Esophagus squamous epithelium (tissue), 4 donors: ENCODE measurements at regions not wholly inside any gene's neighbourhood (a gene's known extent, or its start where the extent isn't known, plus 50 kb on each side); places are given as distances from the start of the nearest gene placed in this dataset.

Experiments
- POLR2A ChIP-seq, 4 donors: fragments of 450-650 bp; IDR thresholded peaks; one replicate each; pipeline ENCODE4 v1.6.1; 2017; ENCODE audit warnings: antibody characterized with exemption in 4 of 4, mild to moderate bottlenecking in 4 of 4, moderate library complexity in 3 of 4
- TF ChIP-seq, protein P1 (sequence below), 6 experiments: fragments of 450-650 bp in 4 of 6; fragments of 200-600 bp in 2 of 6; sonication (generic) in 2 of 6; IDR thresholded peaks; one replicate each; pipeline ENCODE4 v1.5.1; 2016 to 2019; ENCODE audit warnings: antibody characterized with exemption in 6 of 6, mild to moderate bottlenecking in 4 of 6, moderate library complexity in 4 of 6

DNA sequence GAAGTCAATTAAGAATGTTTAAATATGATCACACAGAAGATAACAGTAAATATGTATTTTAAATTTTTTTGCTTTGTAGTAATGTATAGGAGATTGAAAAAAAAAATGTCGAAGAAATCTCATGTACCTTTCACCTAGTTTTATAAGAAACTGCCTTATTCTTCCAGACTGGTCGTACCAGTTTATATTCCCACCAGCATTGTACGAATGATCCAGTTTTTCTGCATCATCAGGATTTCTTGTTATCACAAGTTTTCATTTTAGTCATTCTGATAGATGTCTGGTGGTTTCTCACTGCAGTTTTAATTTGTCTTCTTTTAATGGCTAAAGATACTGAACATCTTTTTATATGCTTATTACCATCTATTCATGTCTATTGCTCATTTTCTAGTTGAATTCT is 101.8 kb upstream of the CTSC start:
- TF ChIP-seq, protein P1, sequence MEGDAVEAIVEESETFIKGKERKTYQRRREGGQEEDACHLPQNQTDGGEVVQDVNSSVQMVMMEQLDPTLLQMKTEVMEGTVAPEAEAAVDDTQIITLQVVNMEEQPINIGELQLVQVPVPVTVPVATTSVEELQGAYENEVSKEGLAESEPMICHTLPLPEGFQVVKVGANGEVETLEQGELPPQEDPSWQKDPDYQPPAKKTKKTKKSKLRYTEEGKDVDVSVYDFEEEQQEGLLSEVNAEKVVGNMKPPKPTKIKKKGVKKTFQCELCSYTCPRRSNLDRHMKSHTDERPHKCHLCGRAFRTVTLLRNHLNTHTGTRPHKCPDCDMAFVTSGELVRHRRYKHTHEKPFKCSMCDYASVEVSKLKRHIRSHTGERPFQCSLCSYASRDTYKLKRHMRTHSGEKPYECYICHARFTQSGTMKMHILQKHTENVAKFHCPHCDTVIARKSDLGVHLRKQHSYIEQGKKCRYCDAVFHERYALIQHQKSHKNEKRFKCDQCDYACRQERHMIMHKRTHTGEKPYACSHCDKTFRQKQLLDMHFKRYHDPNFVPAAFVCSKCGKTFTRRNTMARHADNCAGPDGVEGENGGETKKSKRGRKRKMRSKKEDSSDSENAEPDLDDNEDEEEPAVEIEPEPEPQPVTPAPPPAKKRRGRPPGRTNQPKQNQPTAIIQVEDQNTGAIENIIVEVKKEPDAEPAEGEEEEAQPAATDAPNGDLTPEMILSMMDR (IDR thresholded peaks at IDR 0.05): no peak
- TF ChIP-seq POLR2A (IDR thresholded peaks at IDR 0.05): no peak
